ENCODE measurements at regions not wholly inside any gene's neighbourhood (a gene's known extent, or its start where the extent isn't known, plus 50 kb on each side); places are given as distances from the start of the nearest gene placed in this dataset.

DNA sequence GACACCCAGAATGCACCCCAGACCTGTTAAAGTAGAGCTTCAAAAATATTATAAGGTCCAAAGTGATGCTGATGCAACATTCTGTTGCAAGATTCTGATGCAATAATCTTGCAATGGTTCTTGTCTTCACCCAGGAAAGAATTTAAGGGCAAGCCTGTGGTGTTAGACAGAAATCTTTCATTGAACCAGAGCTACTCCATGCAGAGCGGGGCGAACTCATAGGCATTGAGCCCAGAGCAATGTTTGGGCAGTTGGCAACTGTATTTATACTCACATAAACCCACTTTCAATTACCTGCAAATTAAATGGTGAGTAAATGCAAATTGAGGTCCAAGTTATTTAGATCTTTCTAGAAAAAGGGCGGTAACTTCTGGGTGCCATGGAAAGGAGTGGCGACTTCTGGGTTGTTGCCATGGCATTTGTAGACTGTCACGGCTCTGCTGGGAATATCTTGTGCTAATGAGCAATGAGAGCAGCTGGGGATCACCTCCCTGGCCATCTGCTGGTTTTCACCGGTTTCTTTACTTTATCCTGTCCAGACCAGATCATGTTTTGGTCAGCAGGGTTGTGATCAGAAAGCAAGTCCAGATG, 163.4 kb downstream of the ICE1 start (continued):
- TF ChIP-seq, protein P1, sequence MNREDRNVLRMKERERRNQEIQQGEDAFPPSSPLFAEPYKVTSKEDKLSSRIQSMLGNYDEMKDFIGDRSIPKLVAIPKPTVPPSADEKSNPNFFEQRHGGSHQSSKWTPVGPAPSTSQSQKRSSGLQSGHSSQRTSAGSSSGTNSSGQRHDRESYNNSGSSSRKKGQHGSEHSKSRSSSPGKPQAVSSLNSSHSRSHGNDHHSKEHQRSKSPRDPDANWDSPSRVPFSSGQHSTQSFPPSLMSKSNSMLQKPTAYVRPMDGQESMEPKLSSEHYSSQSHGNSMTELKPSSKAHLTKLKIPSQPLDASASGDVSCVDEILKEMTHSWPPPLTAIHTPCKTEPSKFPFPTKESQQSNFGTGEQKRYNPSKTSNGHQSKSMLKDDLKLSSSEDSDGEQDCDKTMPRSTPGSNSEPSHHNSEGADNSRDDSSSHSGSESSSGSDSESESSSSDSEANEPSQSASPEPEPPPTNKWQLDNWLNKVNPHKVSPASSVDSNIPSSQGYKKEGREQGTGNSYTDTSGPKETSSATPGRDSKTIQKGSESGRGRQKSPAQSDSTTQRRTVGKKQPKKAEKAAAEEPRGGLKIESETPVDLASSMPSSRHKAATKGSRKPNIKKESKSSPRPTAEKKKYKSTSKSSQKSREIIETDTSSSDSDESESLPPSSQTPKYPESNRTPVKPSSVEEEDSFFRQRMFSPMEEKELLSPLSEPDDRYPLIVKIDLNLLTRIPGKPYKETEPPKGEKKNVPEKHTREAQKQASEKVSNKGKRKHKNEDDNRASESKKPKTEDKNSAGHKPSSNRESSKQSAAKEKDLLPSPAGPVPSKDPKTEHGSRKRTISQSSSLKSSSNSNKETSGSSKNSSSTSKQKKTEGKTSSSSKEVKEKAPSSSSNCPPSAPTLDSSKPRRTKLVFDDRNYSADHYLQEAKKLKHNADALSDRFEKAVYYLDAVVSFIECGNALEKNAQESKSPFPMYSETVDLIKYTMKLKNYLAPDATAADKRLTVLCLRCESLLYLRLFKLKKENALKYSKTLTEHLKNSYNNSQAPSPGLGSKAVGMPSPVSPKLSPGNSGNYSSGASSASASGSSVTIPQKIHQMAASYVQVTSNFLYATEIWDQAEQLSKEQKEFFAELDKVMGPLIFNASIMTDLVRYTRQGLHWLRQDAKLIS (CRISPR knock-in tag; IDR thresholded peaks at IDR 0.05; ENCODE audit: borderline replicate concordance): no peak
- TF ChIP-seq NFE2L1 (CRISPR knock-in tag; IDR thresholded peaks at IDR 0.05): no peak
- TF ChIP-seq, protein P2, sequence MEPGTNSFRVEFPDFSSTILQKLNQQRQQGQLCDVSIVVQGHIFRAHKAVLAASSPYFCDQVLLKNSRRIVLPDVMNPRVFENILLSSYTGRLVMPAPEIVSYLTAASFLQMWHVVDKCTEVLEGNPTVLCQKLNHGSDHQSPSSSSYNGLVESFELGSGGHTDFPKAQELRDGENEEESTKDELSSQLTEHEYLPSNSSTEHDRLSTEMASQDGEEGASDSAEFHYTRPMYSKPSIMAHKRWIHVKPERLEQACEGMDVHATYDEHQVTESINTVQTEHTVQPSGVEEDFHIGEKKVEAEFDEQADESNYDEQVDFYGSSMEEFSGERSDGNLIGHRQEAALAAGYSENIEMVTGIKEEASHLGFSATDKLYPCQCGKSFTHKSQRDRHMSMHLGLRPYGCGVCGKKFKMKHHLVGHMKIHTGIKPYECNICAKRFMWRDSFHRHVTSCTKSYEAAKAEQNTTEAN (CRISPR knock-in tag; IDR thresholded peaks at IDR 0.05): no peak
- TF ChIP-seq, protein P3, sequence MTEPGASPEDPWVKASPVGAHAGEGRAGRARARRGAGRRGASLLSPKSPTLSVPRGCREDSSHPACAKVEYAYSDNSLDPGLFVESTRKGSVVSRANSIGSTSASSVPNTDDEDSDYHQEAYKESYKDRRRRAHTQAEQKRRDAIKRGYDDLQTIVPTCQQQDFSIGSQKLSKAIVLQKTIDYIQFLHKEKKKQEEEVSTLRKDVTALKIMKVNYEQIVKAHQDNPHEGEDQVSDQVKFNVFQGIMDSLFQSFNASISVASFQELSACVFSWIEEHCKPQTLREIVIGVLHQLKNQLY (CRISPR knock-in tag; IDR thresholded peaks at IDR 0.05): no peak
- no peak for TF ChIP-seq FOXP1 (CRISPR knock-in tag; IDR thresholded peaks at IDR 0.05; ENCODE audit: borderline replicate concordance)

DNA sequence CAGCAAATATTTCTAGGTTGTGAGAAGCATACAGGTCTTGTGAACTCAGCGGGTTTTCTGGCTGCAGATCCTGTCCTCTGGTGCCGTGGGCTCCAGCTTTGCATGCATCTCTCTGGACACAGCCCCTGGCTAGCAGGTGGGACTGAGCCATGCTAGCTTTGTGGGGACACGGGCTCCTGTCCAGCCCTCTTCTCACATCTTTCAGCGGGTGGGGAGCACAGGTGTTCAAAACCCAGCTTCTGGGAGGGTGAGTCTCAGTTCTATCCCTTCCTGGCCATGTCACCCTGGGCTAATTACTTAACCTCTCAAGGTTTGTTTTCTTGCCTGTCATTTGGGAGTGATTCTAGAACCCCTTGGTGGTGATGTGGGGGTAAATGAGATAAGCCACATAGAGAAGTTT, 162.3 kb downstream of the ICE1 start:
- POLR2A ChIA-PET: no interaction called here

DNA sequence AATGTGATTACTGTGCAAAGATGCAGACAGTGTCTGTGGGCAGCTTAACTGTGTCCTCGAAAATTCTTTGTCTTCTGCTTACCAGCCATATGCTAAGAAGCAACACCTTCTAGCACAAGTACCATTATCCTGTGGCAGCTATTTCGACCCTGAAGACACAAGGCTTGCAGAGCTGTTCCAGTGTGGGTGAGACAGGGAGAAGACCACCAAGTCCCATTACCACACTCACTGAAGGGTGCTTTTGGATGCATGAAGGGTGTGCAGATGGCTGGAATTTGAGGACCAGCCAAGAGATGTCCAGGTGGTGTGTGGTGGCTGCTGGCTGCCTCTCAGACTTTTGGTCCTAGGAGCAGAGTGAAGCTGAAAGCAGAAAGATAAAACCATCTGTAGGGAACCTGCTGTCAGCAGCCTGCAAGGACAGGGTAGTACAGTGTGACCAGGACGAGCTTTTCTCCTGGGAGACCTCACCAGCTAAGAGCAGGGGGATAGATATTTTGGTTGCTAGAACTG, 161.8 kb downstream of the ICE1 start:
- ATAC-seq: no peak
- peaks cover 34% of the 10 kb centered on the region for H3K9me3 Mint-ChIP-seq
- ChIA-PET CTCF (no interaction called here), POLR2A (no interaction called here)
- H3K27me3 Mint-ChIP-seq (ENCODE audit: low read depth): peaks cover 3% of the 10 kb centered on the region; the same call in 1 of the 2 replicates
- DNase-seq (ENCODE audit: low spot score): no peak
- H3K27ac Mint-ChIP-seq: no peak overlapping the region
- H3K4me3 Mint-ChIP-seq: no peak overlapping the region
- H3K4me1 Mint-ChIP-seq: no peaks in the 10 kb centered on the region
- H3K36me3 Mint-ChIP-seq: peaks cover 19% of the 10 kb centered on the region
- TF ChIP-seq EMX1 (CRISPR knock-in tag; IDR thresholded peaks at IDR 0.05): no peak
- TF ChIP-seq, protein P4, sequence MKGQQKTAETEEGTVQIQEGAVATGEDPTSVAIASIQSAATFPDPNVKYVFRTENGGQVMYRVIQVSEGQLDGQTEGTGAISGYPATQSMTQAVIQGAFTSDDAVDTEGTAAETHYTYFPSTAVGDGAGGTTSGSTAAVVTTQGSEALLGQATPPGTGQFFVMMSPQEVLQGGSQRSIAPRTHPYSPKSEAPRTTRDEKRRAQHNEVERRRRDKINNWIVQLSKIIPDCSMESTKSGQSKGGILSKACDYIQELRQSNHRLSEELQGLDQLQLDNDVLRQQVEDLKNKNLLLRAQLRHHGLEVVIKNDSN (CRISPR knock-in tag; IDR thresholded peaks at IDR 0.05): no peak
- TF ChIP-seq, protein P5, sequence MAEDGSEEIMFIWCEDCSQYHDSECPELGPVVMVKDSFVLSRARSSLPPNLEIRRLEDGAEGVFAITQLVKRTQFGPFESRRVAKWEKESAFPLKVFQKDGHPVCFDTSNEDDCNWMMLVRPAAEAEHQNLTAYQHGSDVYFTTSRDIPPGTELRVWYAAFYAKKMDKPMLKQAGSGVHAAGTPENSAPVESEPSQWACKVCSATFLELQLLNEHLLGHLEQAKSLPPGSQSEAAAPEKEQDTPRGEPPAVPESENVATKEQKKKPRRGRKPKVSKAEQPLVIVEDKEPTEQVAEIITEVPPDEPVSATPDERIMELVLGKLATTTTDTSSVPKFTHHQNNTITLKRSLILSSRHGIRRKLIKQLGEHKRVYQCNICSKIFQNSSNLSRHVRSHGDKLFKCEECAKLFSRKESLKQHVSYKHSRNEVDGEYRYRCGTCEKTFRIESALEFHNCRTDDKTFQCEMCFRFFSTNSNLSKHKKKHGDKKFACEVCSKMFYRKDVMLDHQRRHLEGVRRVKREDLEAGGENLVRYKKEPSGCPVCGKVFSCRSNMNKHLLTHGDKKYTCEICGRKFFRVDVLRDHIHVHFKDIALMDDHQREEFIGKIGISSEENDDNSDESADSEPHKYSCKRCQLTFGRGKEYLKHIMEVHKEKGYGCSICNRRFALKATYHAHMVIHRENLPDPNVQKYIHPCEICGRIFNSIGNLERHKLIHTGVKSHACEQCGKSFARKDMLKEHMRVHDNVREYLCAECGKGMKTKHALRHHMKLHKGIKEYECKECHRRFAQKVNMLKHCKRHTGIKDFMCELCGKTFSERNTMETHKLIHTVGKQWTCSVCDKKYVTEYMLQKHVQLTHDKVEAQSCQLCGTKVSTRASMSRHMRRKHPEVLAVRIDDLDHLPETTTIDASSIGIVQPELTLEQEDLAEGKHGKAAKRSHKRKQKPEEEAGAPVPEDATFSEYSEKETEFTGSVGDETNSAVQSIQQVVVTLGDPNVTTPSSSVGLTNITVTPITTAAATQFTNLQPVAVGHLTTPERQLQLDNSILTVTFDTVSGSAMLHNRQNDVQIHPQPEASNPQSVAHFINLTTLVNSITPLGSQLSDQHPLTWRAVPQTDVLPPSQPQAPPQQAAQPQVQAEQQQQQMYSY (CRISPR knock-in tag; IDR thresholded peaks at IDR 0.05): no peak
- TF ChIP-seq, protein P6, sequence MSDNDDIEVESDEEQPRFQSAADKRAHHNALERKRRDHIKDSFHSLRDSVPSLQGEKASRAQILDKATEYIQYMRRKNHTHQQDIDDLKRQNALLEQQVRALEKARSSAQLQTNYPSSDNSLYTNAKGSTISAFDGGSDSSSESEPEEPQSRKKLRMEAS (CRISPR knock-in tag; IDR thresholded peaks at IDR 0.05): no peak
- TF ChIP-seq IRF2 (CRISPR knock-in tag; IDR thresholded peaks at IDR 0.05; ENCODE audit: borderline replicate concordance, low read depth): no peak
- TF ChIP-seq KAT7 (CRISPR knock-in tag; IDR thresholded peaks at IDR 0.05; ENCODE audit: borderline replicate concordance): no peak
- TF ChIP-seq CREB1 (CRISPR knock-in tag; IDR thresholded peaks at IDR 0.05): no peak

More for the DNA sequence above, 162.3 kb downstream of the ICE1 start:
- peaks cover 3% of the 10 kb centered on the region; the same call in 1 of the 2 replicates for H3K27me3 Mint-ChIP-seq (ENCODE audit: low read depth)
- CTCF ChIA-PET: no interaction called here
- DNase-seq (ENCODE audit: low spot score): no peak
- TF ChIP-seq ZNF121 (CRISPR knock-in tag; IDR thresholded peaks at IDR 0.05) (no peak), FOXP1 (CRISPR knock-in tag; IDR thresholded peaks at IDR 0.05; ENCODE audit: borderline replicate concordance) (no peak), FOXJ3 (CRISPR knock-in tag; IDR thresholded peaks at IDR 0.05; ENCODE audit: borderline replicate concordance) (no peak)
- TF ChIP-seq, protein P7, sequence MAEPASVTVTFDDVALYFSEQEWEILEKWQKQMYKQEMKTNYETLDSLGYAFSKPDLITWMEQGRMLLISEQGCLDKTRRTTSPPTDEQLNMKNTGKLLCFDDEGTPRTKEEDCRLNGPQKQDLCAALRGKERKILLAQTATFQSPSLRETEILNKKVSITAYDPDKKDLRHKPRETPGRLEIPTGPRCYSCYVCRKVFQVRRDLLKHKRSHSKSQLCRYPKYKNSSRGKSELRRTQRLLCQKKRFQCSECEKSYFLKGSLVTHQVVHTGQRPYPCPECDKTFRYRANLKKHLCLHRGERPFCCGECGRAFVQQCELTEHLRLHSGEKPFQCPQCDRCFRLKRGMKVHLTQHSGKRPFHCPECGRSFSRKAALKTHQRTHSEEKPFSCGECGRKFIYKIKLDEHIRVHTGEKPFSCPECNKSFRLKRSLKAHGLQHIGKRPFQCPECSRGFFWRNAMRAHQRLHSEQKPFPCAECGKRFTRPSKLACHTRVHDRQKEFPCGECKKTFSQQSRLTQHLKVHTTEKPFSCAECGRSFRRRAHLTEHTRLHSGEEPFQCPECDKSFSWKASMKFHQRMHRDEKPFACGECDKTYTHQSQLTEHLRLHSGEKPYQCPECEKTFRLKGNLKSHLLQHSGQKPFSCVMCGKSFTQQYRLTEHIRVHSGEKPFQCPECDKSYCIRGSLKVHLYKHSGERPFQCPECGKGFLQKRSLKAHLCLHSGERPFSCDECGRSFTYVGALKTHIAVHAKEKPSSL (CRISPR knock-in tag; conservative IDR thresholded peaks at IDR 0.05): no peak
- TF ChIP-seq, protein P8, sequence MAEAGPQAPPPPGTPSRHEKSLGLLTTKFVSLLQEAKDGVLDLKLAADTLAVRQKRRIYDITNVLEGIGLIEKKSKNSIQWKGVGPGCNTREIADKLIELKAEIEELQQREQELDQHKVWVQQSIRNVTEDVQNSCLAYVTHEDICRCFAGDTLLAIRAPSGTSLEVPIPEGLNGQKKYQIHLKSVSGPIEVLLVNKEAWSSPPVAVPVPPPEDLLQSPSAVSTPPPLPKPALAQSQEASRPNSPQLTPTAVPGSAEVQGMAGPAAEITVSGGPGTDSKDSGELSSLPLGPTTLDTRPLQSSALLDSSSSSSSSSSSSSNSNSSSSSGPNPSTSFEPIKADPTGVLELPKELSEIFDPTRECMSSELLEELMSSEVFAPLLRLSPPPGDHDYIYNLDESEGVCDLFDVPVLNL (CRISPR knock-in tag; IDR thresholded peaks at IDR 0.05; ENCODE audit: borderline replicate concordance, low read depth): no peak
- ATAC-seq: no peak
- no peak overlapping the region for H3K27ac Mint-ChIP-seq
- H3K36me3 Mint-ChIP-seq: peaks cover 19% of the 10 kb centered on the region
- peaks cover 34% of the 10 kb centered on the region for H3K9me3 Mint-ChIP-seq
- H3K4me1 Mint-ChIP-seq: no peaks in the 10 kb centered on the region
- no peak overlapping the region for H3K4me3 Mint-ChIP-seq
